Testis (tissue), 2 donors: ENCODE measurements at regions not wholly inside any gene's neighbourhood (a gene's known extent, or its start where the extent isn't known, plus 50 kb on each side); places are given as distances from the start of the nearest gene placed in this dataset.

Source experiments
- POLR2A ChIP-seq: fragments of 450-650 bp; IDR thresholded peaks from one replicate; pipeline ENCODE4 v1.6.1; 2017; ENCODE audit warnings: antibody characterized with exemption, mild to moderate bottlenecking, moderate library complexity
- TF ChIP-seq, protein P1 (sequence below), 3 experiments: fragments of 450-650 bp in 2 of 3; fragments of 200-600 bp in 1 of 3; sonication (generic) in 1 of 3; IDR thresholded peaks; one replicate each; pipeline ENCODE4 v1.5.1; 2016 to 2019; ENCODE audit warnings: antibody characterized with exemption in 3 of 3, mild to moderate bottlenecking in 2 of 3, moderate library complexity in 1 of 3

DNA sequence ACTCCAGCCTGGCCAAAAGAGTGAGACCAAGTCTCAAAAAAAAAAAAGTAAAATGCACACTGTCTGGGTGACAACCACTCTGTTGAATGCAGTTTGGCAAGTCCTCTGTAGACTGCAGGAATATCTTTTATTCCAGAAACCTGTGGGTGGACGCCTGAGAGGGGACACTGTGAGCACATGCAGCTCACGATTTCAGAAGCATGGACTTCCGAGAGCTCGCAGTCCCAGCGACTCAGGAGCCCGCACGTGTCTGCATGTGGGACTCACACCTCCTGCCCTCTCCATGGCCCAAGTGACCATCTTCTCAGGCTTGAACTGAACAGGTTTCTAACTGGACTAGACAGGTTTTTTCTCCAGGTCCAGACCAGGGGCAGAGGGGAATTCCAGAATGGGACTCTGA lies 388.6 kb upstream of the IRX2 start:
- TF ChIP-seq POLR2A: no peak
- TF ChIP-seq, protein P1, sequence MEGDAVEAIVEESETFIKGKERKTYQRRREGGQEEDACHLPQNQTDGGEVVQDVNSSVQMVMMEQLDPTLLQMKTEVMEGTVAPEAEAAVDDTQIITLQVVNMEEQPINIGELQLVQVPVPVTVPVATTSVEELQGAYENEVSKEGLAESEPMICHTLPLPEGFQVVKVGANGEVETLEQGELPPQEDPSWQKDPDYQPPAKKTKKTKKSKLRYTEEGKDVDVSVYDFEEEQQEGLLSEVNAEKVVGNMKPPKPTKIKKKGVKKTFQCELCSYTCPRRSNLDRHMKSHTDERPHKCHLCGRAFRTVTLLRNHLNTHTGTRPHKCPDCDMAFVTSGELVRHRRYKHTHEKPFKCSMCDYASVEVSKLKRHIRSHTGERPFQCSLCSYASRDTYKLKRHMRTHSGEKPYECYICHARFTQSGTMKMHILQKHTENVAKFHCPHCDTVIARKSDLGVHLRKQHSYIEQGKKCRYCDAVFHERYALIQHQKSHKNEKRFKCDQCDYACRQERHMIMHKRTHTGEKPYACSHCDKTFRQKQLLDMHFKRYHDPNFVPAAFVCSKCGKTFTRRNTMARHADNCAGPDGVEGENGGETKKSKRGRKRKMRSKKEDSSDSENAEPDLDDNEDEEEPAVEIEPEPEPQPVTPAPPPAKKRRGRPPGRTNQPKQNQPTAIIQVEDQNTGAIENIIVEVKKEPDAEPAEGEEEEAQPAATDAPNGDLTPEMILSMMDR (IDR thresholded peaks at IDR 0.05): no peak
